CD14-positive monocyte (primary cell): ENCODE measurements at regions not wholly inside any gene's neighbourhood (a gene's known extent, or its start where the extent isn't known, plus 50 kb on each side); places are given as distances from the start of the nearest gene placed in this dataset.

ENCODE experiments used
- DNase-seq, 3 donors: peaks; one replicate each; pipeline ENCODE4 v3.0.0-alpha.2; 2011 to 2022
- H2AFZ ChIP-seq: 2 replicates; pipeline ENCODE4 v1.6.0; 2012; ENCODE audit warnings: mild to moderate bottlenecking, low read depth, low read length, inconsistent platforms; ENCODE audit not compliant: insufficient read depth, poor library complexity, severe bottlenecking
- H3K27ac ChIP-seq, 2 donors: 1 replicate in 1 of 2; 2 replicates in 1 of 2; pipeline ENCODE4 v1.5.1; 2012 to 2013; ENCODE audit warnings: low read length in 2 of 2, control low read depth in 1 of 2, inconsistent platforms in 1 of 2, low read depth in 1 of 2, mild to moderate bottlenecking in 1 of 2
- H3K27me3 ChIP-seq, 2 donors: one replicate each; pipeline versions ENCODE4 v1.6.0 to v1.6.1; 2011 to 2013; ENCODE audit warnings: low read length in 2 of 2; ENCODE audit not compliant: control insufficient read depth in 2 of 2, insufficient read depth in 2 of 2
- H3K36me3 ChIP-seq, 2 donors: replicated peaks in 1 of 2; 1 replicate in 1 of 2; 2 replicates in 1 of 2; pipeline versions ENCODE4 v1.5.1 to v1.6.1; 2012 to 2013; ENCODE audit warnings: low read length in 2 of 2, control low read depth in 1 of 2, inconsistent platforms in 1 of 2, mild to moderate bottlenecking in 1 of 2; ENCODE audit not compliant: insufficient read depth in 2 of 2, control insufficient read depth in 1 of 2
- H3K4me1 ChIP-seq, 2 donors: 1 replicate in 1 of 2; 2 replicates in 1 of 2; pipeline versions ENCODE4 v1.5.1 to v1.6.1; 2012 to 2013; ENCODE audit warnings: low read length in 2 of 2, control low read depth in 1 of 2, inconsistent platforms in 1 of 2, mild to moderate bottlenecking in 1 of 2, moderate library complexity in 1 of 2; ENCODE audit not compliant: insufficient read depth in 2 of 2, control insufficient read depth in 1 of 2
- H3K4me2 ChIP-seq: replicated peaks from 2 replicates; pipeline ENCODE3; 2012; ENCODE audit warnings: low read length, moderate library complexity, mild to moderate bottlenecking; ENCODE audit not compliant: poor library complexity, severe bottlenecking; ENCODE audit errors: extremely low read depth
- H3K4me3 ChIP-seq, 3 experiments: fragments of 200-600 bp in 1 of 3; sonication (generic) in 1 of 3; replicated peaks in 1 of 3; 1 replicate in 2 of 3; 2 replicates in 1 of 3; pipeline ENCODE4 v1.5.1; 2011 to 2013; ENCODE audit warnings: low read length in 3 of 3, mild to moderate bottlenecking in 3 of 3, control low read depth in 2 of 3, low read depth in 2 of 3, inconsistent platforms in 1 of 3, moderate library complexity in 1 of 3
- H3K79me2 ChIP-seq: 2 replicates; pipeline ENCODE4 v1.6.0; 2012; ENCODE audit warnings: mild to moderate bottlenecking, control low read depth, inconsistent platforms, low read length, moderate library complexity; ENCODE audit not compliant: insufficient read depth
- H3K9ac ChIP-seq: 2 replicates; pipeline ENCODE4 v1.6.0; 2017; ENCODE audit warnings: low read length, mild to moderate bottlenecking; ENCODE audit not compliant: insufficient read depth, poor library complexity, severe bottlenecking
- H3K9me3 ChIP-seq, 2 donors: replicated peaks in 1 of 2; 1 replicate in 1 of 2; 2 replicates in 1 of 2; pipeline versions ENCODE4 v1.5.1 to v1.6.1; 2012 to 2013; ENCODE audit warnings: low read length in 2 of 2, control low read depth in 1 of 2; ENCODE audit not compliant: control insufficient read depth in 1 of 2, insufficient read depth in 1 of 2
- H4K20me1 ChIP-seq: 2 replicates; pipeline ENCODE4 v1.6.0; 2012; ENCODE audit warnings: mild to moderate bottlenecking, low read length, control low read depth, moderate library complexity; ENCODE audit not compliant: insufficient read depth
- H3K27ac Mint-ChIP-seq, 7 donors: one replicate each; pipeline ENCODE4 v1.8.0; 2020; ENCODE audit warnings: mild to moderate bottlenecking in 7 of 7, mixed read lengths in 7 of 7, moderate library complexity in 6 of 7, inconsistent platforms in 2 of 7
- H3K27me3 Mint-ChIP-seq, 3 donors: one replicate each; pipeline ENCODE4 v1.8.0; 2021 to 2022; ENCODE audit warnings: low read depth in 3 of 3, mild to moderate bottlenecking in 3 of 3, mixed read lengths in 3 of 3, moderate library complexity in 3 of 3, inconsistent platforms in 1 of 3
- H3K36me3 Mint-ChIP-seq, 2 donors: one replicate each; pipeline ENCODE4 v1.8.0; 2020; ENCODE audit warnings: mixed read lengths in 2 of 2, inconsistent platforms in 1 of 2, mild to moderate bottlenecking in 1 of 2
- H3K4me1 Mint-ChIP-seq: one replicate; pipeline ENCODE4 v1.8.0; 2020; ENCODE audit warnings: mild to moderate bottlenecking, mixed read lengths
- H3K4me3 Mint-ChIP-seq, 2 donors: one replicate each; pipeline ENCODE4 v1.8.0; 2020; ENCODE audit warnings: mild to moderate bottlenecking in 2 of 2, mixed read lengths in 2 of 2, moderate library complexity in 1 of 2
- H3K9me3 Mint-ChIP-seq, 7 donors: one replicate each; pipeline ENCODE4 v1.8.0; 2020 to 2022; ENCODE audit warnings: mixed read lengths in 7 of 7, mild to moderate bottlenecking in 6 of 7, moderate library complexity in 6 of 7, inconsistent platforms in 2 of 7
- CTCF ChIP-seq: fragments of 200-600 bp; IDR thresholded peaks from one replicate; pipeline ENCODE4 v1.8.0; 2022; ENCODE audit warnings: antibody characterized with exemption, mild to moderate bottlenecking
- WGBS: methylation state at CpG from one replicate; pipeline ENCODE4 v1.1.5; 2013; ENCODE audit warnings: missing lambda C conversion rate; ENCODE audit not compliant: insufficient coverage; 5-methylcytosine and 5-hydroxymethylcytosine counted together
- intact Hi-C, 2 donors: fragments of 100-400 bp; cut with micrococcal nuclease; formaldehyde crosslinking; loops; one replicate each; pipeline versions ENCODE4 v1.15.0 to v1.15.1; 2023

GRCh38 chr14:98230411-98230810, 1041.6 kb downstream of the BCL11B start:
- H2AFZ ChIP-seq = no peak overlapping the region
- no peak overlapping the region for H3K4me3 Mint-ChIP-seq
- H3K27me3 Mint-ChIP-seq = no peaks in the 10 kb centered on the region
- no peak overlapping the region for H3K4me3 ChIP-seq
- no peak overlapping the region for H3K27ac Mint-ChIP-seq
- H3K27me3 ChIP-seq = no peaks in the 10 kb centered on the region
- DNase-seq = no peak
- intact Hi-C loops = no loop called here
- no peaks in the 10 kb centered on the region for H4K20me1 ChIP-seq
- 96% methylated on average over 3 of the region's 7 CpGs for WGBS
- H3K9me3 Mint-ChIP-seq = peaks cover 0 to 5% (median 2%) of the 10 kb centered on the region in 7 donors
- no peak overlapping the region for H3K9ac ChIP-seq
- no peaks in the 10 kb centered on the region for H3K4me1 ChIP-seq
- H3K36me3 ChIP-seq = no peaks in the 10 kb centered on the region
- H3K79me2 ChIP-seq = no peaks in the 10 kb centered on the region
- no peaks in the 10 kb centered on the region for H3K36me3 Mint-ChIP-seq
- TF ChIP-seq CTCF = no peak
- H3K4me1 Mint-ChIP-seq = no peaks in the 10 kb centered on the region
- H3K27ac ChIP-seq = no peak overlapping the region
- no peaks in the 10 kb centered on the region for H3K9me3 ChIP-seq
- H3K4me2 ChIP-seq = no peak overlapping the region

- intact Hi-C loops = no loop called here
- no peak for TF ChIP-seq CTCF
- Histone ChIP-seq H3K27ac (no peak overlapping the region), H3K4me2 (no peak overlapping the region), H2AFZ (no peak overlapping the region), H3K4me1 (no peaks in the 10 kb centered on the region), H3K9me3 (no peaks in the 10 kb centered on the region), H4K20me1 (no peaks in the 10 kb centered on the region), H3K27me3 (no peaks in the 10 kb centered on the region), H3K4me3 (no peak overlapping the region), H3K36me3 (no peaks in the 10 kb centered on the region), H3K9ac (no peak overlapping the region), H3K79me2 (no peaks in the 10 kb centered on the region)
- peaks cover 0 to 2% (median 0%) of the 10 kb centered on the region in 3 donors for H3K27me3 Mint-ChIP-seq
- no CpG with 5 or more reads among the region's 2 CpGs for WGBS
- no peak for DNase-seq
- no peaks in the 10 kb centered on the region for H3K4me1 Mint-ChIP-seq
- no peaks in the 10 kb centered on the region for H3K36me3 Mint-ChIP-seq
- peaks cover 0 to 4% (median 0%) of the 10 kb centered on the region in 7 donors for H3K9me3 Mint-ChIP-seq
- no peak overlapping the region for H3K27ac Mint-ChIP-seq
- no peak overlapping the region for H3K4me3 Mint-ChIP-seq
Observed at GRCh38 chr14:98231210-98231609, 1040.8 kb downstream of the BCL11B start.
